SU-DHL-6 (cell line): ENCODE measurements at regions not wholly inside any gene's neighbourhood (a gene's known extent, or its start where the extent isn't known, plus 50 kb on each side); places are given as distances from the start of the nearest gene placed in this dataset.
"Not testable (repeated sequence)": the region's sequence is repeated elsewhere in the genome, so short reads cannot be mapped to it uniquely, and the experiment has no call there.

ENCODE experiments used
- EZH2phosphoT487 ChIP-seq: fragments of 200-600 bp; sonication (generic), shearing (Covaris generic); conservative IDR thresholded peaks from 2 replicates; pipeline ENCODE4 v1.6.1; 2018; ENCODE audit warnings: mild to moderate bottlenecking, antibody characterized with exemption, low read length, moderate library complexity, mixed read lengths
- TF ChIP-seq, protein P1 (sequence below): fragments of 200-600 bp; sonication (generic); IDR thresholded peaks from one replicate; pipeline ENCODE4 v1.5.1; 2017; ENCODE audit warnings: antibody characterized with exemption, mild to moderate bottlenecking, low read length, moderate library complexity; ENCODE audit not compliant: insufficient read depth, poor library complexity, severe bottlenecking

GRCh38 chr2:87089401-87089800, 67.8 kb upstream of the PLGLB1 start:
- TF ChIP-seq, protein P1, sequence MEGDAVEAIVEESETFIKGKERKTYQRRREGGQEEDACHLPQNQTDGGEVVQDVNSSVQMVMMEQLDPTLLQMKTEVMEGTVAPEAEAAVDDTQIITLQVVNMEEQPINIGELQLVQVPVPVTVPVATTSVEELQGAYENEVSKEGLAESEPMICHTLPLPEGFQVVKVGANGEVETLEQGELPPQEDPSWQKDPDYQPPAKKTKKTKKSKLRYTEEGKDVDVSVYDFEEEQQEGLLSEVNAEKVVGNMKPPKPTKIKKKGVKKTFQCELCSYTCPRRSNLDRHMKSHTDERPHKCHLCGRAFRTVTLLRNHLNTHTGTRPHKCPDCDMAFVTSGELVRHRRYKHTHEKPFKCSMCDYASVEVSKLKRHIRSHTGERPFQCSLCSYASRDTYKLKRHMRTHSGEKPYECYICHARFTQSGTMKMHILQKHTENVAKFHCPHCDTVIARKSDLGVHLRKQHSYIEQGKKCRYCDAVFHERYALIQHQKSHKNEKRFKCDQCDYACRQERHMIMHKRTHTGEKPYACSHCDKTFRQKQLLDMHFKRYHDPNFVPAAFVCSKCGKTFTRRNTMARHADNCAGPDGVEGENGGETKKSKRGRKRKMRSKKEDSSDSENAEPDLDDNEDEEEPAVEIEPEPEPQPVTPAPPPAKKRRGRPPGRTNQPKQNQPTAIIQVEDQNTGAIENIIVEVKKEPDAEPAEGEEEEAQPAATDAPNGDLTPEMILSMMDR = not testable (repeated sequence)
- TF ChIP-seq EZH2phosphoT487 = not testable (repeated sequence)
